Activated effector memory CD4-positive, alpha-beta T cell treated with anti-CD3 and anti-CD28 coated beads, Interleukin-2, amount 50 U/mL, for 16 hours (primary cell): ENCODE measurements at regions not wholly inside any gene's neighbourhood (a gene's known extent, or its start where the extent isn't known, plus 50 kb on each side); places are given as distances from the start of the nearest gene placed in this dataset.

Source experiments
- DNase-seq: peaks from one replicate; pipeline ENCODE4 v3.0.0-alpha.2; 2020

DNA sequence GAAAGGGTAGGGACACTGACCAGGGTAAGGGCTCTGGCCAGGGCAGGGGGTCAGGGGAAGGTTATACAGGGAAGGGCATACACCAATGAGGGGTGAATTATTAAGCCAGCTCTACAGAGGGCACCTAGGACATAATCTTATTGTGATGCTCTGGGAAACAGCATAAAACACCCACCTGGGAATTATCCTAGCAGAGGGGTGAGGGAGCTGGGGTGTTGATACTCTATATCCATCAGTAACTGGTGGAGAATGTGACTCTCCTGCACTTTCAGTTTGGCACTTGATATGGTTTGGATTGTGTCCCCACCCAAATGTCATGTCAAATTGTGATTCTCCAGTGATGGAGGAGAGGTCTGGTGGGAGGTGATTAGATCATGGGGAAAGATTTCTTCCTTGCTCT is 291.2 kb downstream of the ASMT start:
- DNase-seq, result no peak

DNA sequence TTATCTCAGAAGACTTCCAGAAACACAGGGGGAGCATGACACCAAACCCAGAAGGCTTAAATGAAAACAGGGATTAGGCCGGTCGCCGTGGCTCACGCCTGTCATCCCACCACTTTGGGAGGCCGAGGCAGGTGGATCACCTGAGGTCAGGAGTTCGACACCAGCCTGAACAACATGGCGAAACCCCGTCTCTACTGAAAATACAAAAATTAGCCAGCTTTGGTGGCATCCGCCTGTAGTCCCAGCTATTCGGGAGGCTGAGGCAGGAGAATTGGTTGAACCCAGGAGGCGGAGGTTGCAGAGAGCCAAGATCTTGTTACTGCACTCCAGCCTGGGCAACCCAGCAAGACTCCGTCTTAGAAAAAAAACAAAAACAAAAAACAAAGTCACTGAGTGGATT is 294.1 kb downstream of the ASMT start:
- peak; percentile 8 for DNase-seq

DNA sequence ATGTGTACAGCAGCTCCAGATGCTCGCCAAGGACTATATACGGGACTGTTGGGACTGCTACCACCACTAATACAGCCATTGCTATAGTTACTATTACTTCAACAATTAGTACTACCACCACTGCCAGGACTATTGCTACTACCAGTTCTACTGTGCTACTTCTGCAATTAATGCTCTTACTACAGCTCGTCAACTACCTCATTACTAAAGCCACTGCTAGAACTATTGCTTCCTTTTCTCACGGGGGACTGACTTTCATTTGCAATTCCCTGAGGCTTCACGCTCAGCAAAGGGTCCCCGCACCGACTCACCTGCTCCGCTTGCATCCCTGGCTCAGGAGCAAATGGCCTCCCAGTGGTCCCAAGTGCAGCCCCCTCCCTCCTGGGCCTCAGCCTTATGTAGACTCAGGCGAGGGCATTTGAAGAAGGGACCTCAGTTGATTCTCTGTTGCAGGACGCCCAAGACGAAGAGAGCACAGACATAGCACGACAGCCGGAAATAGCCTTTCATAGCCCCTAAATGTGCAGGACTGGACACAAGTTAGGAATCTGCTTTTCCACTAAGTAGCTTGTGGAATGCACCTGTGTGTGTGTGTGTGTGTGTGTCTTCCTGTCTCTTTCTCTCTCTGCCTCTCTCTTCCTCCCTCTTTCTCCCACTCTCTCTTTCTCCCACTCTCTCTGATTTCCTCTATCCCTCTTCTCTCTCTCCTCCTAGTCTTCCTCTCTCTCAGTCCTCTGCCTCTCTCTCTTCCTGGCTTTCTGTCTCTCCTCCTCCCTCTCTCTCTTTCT is 294.8 kb downstream of the ASMT start:
- peak; percentile 50 for DNase-seq

DNA sequence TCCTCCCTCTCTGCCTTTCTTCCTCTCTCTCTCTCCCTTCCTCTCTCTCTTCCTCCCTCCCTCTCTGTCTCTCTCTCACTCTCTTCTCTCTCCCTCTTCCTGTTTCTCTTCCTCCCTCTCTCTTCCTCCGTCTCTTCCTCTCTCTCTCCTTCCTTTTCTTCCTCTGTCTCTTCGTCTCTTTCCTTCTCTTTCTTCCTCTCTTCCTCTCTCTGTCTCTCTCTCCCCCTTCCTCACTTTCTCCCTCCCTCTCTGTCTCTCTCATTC is 295.3 kb downstream of the ASMT start:
- no peak for DNase-seq

DNA sequence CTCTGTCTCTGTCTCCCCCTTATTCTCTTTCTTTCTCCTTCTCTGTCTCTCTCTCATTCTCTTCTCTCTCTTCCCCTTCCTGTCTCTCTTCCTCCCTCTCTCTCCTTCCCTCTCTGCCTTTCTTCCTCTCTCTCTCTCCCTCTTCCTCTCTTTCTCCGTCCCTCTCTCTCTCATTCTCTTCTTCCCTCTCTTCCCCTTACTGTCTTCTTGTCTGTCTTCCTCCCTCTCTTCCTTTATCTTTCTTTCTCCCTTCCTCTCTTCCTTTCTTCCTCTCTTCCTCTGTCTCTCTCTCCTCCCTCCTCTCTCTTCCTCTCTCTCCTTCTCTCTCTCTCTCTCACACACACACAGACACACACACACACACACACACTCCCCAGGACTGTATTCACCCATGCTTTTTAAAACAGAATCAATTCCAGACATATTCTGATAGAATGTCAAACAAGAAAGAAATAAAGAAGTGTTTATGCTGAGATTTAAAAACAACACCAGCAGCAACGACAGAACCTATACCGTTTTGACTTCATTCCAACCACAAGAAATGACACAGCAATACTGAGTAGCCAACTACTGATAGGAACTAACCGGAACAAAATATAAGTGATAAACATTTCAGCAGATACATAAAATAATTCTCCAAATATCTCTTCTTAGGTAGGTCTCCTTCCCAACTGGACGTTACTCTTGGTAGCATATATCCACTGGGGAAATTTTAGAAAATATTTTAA is 296.7 kb downstream of the ASMT start:
- DNase-seq, result no peak

DNA sequence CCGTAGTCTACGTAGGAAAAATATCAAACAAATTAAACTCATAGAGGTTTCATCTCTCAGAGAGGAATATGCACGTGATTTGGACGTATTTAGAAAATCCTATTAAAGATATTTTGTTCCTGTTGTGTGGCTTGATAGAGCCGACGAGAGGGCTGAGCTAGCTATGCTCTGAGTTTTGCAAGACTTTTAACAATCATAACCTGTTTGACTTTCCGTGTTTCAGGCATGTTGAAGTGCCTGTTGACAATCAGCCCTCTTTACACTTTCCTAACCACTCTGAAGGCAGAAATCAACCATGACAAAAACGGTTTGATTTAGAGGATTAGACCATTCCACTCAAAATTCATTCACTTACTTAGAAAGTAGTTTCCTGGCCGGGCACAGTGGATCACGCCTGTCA is 297.3 kb downstream of the ASMT start:
- DNase-seq, result no peak

DNA sequence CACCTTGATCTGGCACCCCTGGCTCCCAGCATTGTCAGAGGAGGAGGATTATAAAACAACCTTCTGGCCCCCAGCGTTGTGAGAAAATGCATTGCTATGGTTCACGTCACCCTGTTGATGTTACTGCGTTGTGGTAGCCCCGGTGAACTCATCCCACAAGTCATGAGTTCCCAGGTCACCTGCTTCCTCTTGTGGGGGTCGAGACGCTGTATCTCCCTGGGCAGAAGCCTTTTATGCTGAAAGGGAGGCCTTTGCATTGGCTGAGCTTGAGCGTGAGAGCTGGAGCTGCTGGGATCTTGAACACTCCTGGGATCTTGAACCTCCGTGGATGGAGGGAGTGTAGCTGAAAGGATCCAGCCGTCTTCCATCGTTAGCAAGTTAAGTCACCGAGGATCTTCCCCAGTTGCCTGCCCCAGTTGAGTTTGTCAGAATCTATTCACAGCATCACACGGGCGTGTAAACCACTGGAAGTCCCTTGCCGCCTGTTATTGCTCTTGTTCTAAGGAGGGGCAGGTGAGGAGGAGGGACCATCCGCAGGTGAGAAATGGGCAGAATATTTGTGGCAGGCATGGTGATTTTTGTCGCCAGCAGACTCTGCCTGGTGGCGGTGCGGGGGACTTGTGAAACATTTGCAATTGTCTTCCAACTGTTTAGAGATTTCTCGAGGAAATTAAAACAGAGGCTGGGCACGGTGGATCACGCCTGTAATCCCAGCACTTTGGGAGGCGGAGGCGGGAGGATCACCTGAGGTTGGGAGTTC is 299.9 kb downstream of the ASMT start:
- no peak for DNase-seq

DNA sequence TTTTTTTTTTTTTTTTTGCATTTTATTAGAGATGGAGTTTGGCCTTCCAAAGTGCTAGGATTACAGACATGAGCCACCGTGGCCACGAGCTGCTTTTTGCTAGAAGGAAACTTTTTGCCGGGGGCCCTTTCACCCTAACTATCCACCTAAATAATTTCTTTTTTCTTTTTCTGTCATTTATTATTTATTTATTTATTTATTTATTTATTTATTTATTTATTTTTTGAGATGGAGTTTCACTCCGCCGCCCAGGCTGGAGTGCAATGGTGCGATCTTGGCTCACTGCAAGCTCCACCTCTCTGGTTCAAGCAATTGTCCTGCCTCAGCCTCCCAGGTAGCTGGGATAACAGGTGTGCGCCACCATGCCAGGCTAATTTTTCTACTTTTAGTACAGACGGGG is 303.9 kb downstream of the ASMT start:
- no peak for DNase-seq

DNA sequence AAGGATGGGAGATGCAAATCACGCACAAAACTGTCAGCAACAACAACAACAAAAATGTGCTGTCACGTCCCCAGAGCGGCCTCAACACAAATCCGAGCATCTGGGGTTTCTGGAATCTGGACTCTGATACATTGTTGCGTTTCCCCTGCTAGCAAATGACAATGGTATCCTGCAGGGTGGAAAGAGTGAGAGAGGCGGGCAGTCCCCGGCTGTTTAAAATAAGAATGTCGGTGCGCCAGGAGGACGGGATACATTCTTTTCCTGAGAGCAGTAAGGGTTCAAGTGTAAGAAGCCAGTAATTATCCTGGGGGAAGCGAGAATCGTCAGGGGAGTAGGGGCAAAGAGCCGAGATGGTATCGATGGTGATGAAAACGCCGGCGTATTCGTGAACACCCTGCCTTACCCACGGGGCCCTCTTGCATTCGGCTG is 310.2 kb downstream of the ASMT start:
- no peak for DNase-seq

DNA sequence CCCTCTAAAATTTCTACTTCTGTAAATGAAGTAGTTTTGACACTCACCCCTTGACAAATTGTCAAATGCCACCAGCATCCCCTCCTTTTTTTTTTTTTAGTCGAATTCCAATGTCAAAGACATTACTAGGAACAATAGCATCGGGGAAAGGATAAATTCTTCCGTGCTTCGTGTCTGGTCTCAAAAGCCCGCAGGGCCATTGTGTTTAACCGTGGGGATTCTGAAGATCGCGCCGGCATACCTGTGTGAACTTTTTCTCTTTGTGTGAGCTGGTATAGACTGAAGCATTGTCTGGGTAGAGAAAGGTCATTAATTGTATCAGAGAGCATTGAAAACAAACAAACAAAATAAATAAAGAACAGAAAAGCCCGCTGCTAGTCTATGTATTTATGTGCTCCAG is 313.9 kb downstream of the ASMT start:
- DNase-seq, result no peak

DNA sequence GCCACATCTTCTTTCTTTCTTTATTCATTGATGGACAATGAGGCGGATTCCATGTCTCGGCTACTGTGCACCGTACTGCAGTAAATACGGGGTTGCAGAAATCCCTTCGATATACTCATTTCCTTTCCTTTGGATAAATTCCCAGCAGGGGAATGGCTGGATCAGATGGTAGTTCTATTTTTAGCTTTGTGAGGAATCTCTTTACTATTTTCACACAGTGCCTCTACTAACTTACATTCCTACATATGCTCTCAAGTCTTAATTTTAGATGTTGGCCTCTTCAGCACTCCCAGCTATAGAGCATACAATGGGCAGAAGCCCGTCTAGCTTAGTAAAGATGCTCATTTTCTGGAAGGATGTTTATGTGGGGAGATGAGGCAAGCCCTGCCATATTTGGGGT is 317.4 kb downstream of the ASMT start:
- no peak for DNase-seq

DNA sequence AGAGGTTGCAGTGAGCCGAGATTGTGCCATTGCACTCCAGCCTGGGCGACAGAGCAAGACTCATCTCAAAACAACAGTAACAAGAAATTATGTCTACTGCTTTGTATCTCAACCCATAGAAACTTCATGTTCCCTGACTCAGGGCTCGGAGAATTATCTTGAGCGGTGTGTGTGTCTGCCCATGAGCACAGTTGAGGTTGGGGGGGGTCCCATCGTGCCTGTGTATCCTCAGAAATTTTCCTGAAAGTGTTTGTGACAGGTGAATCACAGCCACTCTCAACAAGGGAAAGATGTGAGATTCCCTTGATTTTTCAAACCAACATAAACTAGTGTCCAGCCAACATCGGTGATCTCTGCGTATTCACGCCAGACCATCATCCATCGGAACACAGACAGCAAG is 319.1 kb downstream of the ASMT start:
- DNase-seq, result no peak

DNA sequence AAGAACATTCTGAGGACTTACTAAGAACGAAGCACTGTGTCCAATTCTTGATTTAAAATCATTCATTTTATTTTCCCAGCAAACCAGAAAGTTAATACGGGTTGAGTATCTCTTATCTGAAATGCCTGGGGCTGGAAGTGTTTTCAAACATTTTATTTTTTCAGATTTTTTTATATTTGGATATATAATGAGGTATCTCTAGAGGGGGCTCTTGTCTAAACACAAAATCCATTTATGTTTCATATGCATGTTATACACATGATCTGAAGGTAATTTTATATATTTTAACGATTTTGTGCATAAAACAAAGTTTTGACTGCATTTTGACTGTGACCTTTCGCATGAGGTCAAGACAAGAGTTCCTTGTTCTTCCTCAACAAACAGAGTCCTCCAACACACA is 320.9 kb downstream of the ASMT start:
- DNase-seq, result no peak

DNA sequence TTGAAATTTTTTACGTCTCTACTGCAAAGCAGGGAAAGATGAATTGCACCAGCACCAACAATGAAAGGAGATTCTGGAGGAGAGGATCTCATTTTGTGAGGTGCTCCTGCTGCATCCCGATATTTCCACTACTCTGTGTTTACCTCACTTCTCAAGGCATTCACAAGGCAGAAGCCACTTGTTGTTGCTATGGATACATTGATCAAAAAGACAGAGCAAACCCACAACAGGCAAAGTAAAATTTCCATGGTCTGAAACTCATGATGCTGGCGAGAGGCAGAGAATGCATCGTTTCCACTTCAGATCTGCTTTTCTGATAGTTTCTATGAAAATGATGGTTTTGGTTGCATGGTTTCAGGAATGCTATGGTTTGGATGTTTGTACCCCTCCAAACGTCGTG is 323.3 kb downstream of the ASMT start:
- no peak for DNase-seq

DNA sequence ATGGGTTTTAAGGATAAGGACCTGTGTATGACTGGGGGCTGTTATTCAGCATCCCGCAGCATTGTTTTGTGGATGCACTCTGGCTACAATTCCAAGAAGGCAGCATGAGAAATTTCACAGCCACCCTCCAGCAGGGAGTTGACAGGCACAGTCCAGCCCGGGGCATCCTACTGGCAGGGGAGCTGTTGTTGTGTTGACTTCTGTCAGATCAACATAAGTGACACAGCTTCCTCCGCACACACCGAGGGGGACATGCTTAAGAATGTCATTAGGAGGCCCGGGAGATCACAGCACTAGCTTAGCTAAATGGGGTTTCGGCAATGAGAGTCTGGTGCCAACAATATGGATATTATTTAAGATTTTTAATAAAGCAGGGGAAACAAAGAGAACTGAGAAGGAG is 326.5 kb downstream of the ASMT start:
- DNase-seq, result no peak

DNA sequence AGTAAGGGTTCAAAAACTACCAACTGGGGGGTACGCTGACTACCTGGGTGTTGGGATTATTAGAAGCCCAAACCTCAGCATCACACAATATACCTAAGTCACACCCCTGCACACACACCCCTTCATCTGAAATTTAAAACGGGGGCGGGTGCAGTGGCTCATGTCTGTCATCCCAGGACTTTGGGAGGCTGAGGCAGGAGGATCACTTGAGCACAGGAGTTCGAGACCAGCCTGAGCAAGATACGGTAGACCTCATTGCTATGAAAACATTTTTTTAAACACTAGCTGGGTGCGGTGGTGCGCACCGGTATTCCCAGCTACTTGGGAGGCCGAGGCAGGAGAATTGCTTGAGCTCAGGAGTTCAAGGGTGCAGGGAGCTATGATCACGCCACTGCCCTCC is 331.0 kb downstream of the ASMT start:
- DNase-seq, result no peak

DNA sequence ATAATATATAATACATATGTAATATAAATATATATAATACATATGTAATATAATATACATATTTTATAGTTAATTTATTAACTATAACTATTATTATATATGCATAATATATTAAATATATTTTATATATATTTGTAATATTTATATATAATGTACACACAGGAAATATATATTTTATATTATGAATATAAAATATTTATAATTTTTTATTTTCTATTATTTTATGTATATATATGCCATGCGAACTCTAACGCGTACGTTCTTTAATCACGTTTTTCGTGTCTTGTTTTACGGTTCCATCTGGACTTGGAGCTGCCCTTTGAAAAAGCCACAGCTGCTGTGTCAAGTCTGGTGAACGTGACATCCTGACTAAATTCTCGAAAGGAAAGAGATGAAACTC is 332.1 kb downstream of the ASMT start:
- no peak for DNase-seq
